Adrenal gland (tissue), 9 donors: ENCODE measurements at regions not wholly inside any gene's neighbourhood (a gene's known extent, or its start where the extent isn't known, plus 50 kb on each side); places are given as distances from the start of the nearest gene placed in this dataset.

ENCODE experiments used
- DNase-seq, 7 donors: peaks; one replicate each; pipeline ENCODE4 v3.0.0-alpha.2; 2019 to 2020
- H3K27ac ChIP-seq, 5 donors: fragments of 200-600 bp; sonication (generic) in 4 of 5; 1 replicate in 3 of 5; 2 replicates in 2 of 5; pipeline versions ENCODE4 v1.5.1 to v1.8.0; 2016 to 2020; ENCODE audit warnings: mild to moderate bottlenecking in 1 of 5
- H3K27me3 ChIP-seq: fragments of 200-600 bp; 2 replicates; pipeline ENCODE4 v1.8.0; 2021
- H3K36me3 ChIP-seq, 2 donors: fragments of 200-600 bp; replicated peaks in 1 of 2; 1 replicate in 1 of 2; 2 replicates in 1 of 2; pipeline versions ENCODE4 v1.5.1 to v1.8.0; 2018 to 2022
- H3K4me1 ChIP-seq, 2 donors: fragments of 200-600 bp; replicated peaks in 1 of 2; 1 replicate in 1 of 2; 2 replicates in 1 of 2; pipeline versions ENCODE4 v1.5.1 to v1.8.0; 2018 to 2021
- H3K4me3 ChIP-seq, 4 donors: fragments of 200-600 bp; sonication (generic) in 3 of 4; one replicate each; pipeline ENCODE4 v1.5.1; 2016 to 2018
- H3K9me3 ChIP-seq, 3 donors: fragments of 200-600 bp; sonication (generic) in 1 of 3; replicated peaks in 1 of 3; 1 replicate in 2 of 3; 2 replicates in 1 of 3; pipeline versions ENCODE4 v1.5.1 to v1.8.0; 2016 to 2021
- CTCF ChIP-seq, 6 experiments: fragments of 450-650 bp in 4 of 6; fragments of 200-600 bp in 2 of 6; sonication (generic) in 1 of 6; IDR thresholded peaks; 1 replicate in 5 of 6; 2 replicates in 1 of 6; pipeline versions ENCODE4 v1.5.1 to v1.8.0; 2016 to 2021; ENCODE audit warnings: antibody characterized with exemption in 6 of 6, mild to moderate bottlenecking in 2 of 6, moderate library complexity in 1 of 6
- POLR2A ChIP-seq, 2 donors: fragments of 450-650 bp; IDR thresholded peaks; one replicate each; pipeline ENCODE4 v1.6.1; 2017; ENCODE audit warnings: antibody characterized with exemption in 2 of 2, mild to moderate bottlenecking in 2 of 2, moderate library complexity in 1 of 2
- whole genome bisulfite sequencing, 4 donors: extraction: QIAGEN DNeasy Blood & Tissue Kit in 2 of 4; methylation state at CpG; one replicate each; pipeline versions ENCODE4 v1.1.5 to v1.1.7; 2013 to 2017; 5-methylcytosine and 5-hydroxymethylcytosine counted together
- intact Hi-C, 2 donors: fragments of 100-400 bp; cut with DNase I; formaldehyde crosslinking; loops; one replicate each; pipeline versions ENCODE4 v1.14.1 to v1.15.0; 2022 to 2023
- donor health status: healthy with polysubstance abuse.
- donor health status: Bipolar disorder and iron deficiency.
- donor health status: DM: yes; HTN: yes; CAD: no.
- donor health status: DM: no; HTN: no; CAD: no.
- donor health status: DM: no; HTN: no; CAD: no.

DNA sequence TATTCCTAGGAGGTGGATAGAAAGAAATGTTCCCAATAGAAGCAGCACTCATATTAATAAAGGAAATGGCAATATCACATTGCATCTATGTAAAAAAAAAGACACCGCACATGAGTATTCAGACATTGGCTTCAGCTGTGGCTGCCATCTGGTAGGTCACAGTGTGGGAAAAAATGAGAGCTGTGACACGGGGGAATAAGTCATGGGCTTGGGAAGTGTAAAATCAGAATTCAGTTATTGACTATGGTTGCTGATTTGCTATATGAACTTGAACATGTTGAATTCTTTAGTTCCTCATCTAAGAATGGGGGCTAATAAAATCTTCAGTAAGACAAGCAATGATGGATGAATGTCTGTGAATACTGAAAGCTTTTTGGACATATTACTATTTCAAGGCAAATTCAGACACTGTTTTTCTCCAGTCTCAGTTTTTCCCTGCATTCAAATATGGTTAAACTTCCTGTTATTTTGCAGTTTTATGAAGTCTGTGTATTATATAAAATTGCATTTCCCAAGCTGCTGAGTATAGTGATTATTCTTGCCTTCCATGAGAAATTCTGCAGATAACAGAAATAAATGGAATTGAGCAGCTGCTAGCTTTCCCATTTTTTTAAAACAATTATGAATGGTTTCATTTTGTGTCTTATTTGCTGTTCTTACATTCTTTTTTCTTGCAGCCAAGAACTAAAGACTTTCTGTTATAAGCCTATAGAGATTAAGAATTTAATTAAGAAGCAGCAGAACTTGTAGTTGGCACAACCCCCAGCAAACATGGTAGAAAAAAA lies 221.0 kb downstream of the ANKRD50 start:
- DNase-seq, result no peak
- Histone ChIP-seq H3K27me3 (no peaks in the 10 kb centered on the region), H3K9me3 (no peaks in the 10 kb centered on the region), H3K4me1 (no peaks in the 10 kb centered on the region), H3K4me3 (no peak overlapping the region), H3K36me3 (no peaks in the 10 kb centered on the region), H3K27ac (no peak overlapping the region)
- WGBS, 4 donors, result 59 to 77% (median 74%) methylated on average over 2 of the region's 2 CpGs
- TF ChIP-seq POLR2A (IDR thresholded peaks at IDR 0.05) (no peak), CTCF (IDR thresholded peaks at IDR 0.05) (no peak)
- intact Hi-C loops, result no loop called here

DNA sequence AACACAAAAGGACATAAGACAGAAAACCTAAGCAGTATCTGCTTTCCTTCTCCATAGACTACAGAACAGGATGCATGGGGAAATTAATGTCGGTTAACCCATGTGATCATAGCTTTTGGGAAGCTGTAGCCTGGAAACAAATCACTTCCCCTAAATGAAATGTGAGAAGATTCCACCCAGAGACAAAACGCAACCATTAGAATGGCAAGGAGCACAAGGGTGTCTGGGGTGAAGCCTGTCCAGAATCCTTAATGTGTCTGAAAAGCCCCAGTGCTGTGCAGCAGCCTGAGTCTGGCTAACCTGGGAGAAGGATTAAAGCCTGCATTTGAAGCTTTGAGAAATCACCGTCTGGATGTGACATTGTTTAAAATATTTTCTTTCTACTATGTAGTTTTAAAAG lies 213.3 kb downstream of the ANKRD50 start:
- H3K27me3 ChIP-seq, result no peaks in the 10 kb centered on the region
- no peaks in the 10 kb centered on the region for H3K36me3 ChIP-seq
- H3K9me3 ChIP-seq, result no peaks in the 10 kb centered on the region
- TF ChIP-seq POLR2A (IDR thresholded peaks at IDR 0.05), result no peak
- no peak for TF ChIP-seq CTCF (IDR thresholded peaks at IDR 0.05)
- no peak overlapping the region for H3K27ac ChIP-seq
- intact Hi-C loops, result no loop called here
- H3K4me3 ChIP-seq, result no peak overlapping the region
- H3K4me1 ChIP-seq, result no peaks in the 10 kb centered on the region
- DNase-seq, result no peak
- 45 to 50% (median 48%) methylated on average over 3 of the region's 3 CpGs for WGBS, 4 donors

DNA sequence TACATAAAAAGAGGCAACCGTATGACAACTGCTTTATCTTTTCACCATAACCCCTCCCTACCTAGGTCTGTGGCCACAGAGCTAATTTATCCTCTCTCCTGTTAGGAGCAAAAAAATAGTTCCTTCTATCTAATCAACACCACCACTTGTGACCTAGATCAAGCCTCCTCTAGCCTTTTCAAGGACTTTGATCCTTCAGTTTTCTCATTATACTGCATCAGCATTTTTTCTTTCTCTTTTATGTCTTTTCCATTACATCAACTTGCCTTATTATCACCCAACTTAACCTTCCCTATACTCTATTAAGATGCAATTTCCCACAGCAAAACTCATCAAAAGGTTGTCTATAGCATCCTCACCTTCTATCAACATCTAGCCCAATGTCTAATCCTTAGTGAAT lies 211.0 kb downstream of the ANKRD50 start:
- no peak overlapping the region for H3K4me3 ChIP-seq
- DNase-seq, result no peak
- no peaks in the 10 kb centered on the region for H3K4me1 ChIP-seq
- intact Hi-C loops, result no loop called here
- 66 to 84% (median 68%) methylated on average over 1 of the region's 1 CpG for WGBS, 4 donors
- no peaks in the 10 kb centered on the region for H3K36me3 ChIP-seq
- no peak overlapping the region for H3K27ac ChIP-seq
- TF ChIP-seq CTCF (IDR thresholded peaks at IDR 0.05) (no peak), POLR2A (IDR thresholded peaks at IDR 0.05) (no peak)
- H3K27me3 ChIP-seq, result no peaks in the 10 kb centered on the region
- no peaks in the 10 kb centered on the region for H3K9me3 ChIP-seq

DNA sequence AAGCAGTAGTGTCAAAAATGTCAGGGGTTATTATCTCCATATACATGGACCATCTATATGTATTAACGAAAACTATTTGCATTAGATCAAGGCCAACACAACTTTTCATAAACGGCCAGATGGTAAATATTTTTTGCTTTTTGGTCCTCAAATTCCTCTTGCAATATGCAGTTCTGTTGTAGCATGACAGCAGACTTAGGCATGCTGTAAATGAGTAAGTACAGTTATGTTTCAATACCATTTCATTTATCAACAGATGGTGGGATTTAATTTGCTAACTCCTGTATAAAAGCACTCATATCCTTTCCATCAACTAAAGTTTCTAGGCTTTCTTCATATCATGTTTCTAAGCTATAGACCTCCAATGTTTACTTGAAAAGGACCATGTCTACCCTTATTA lies 208.1 kb downstream of the ANKRD50 start:
- H3K27ac ChIP-seq, result no peak overlapping the region
- TF ChIP-seq POLR2A (IDR thresholded peaks at IDR 0.05) (no peak), CTCF (IDR thresholded peaks at IDR 0.05) (no peak)
- no peak overlapping the region for H3K4me3 ChIP-seq
- DNase-seq, result no peak
- no peaks in the 10 kb centered on the region for H3K9me3 ChIP-seq
- intact Hi-C loops, result no loop called here
- 44 to 85% (median 67%) methylated on average over 2 of the region's 2 CpGs for WGBS, 4 donors
- no peaks in the 10 kb centered on the region for H3K4me1 ChIP-seq
- no peaks in the 10 kb centered on the region for H3K36me3 ChIP-seq
- H3K27me3 ChIP-seq, result no peaks in the 10 kb centered on the region
